ENCODE measurements at regions not wholly inside any gene's neighbourhood (a gene's known extent, or its start where the extent isn't known, plus 50 kb on each side); places are given as distances from the start of the nearest gene placed in this dataset.
"Not testable (repeated sequence)": the region's sequence is repeated elsewhere in the genome, so short reads cannot be mapped to it uniquely, and the experiment has no call there.

- no peak for DNase-seq (ENCODE audit: low read depth, low spot score)
- in situ Hi-C loops (cut with HindIII; ENCODE audit: low pct_unique_long_range_greater_than_20kb, low sequenced_read_pairs) = no loop called here
These were observed 796.2 kb upstream of the EPHA7 start for GRCh38 chr6:94215552-94215951.

GRCh38 chr6:94213226-94213625 is 793.9 kb upstream of the EPHA7 start:
- DNase-seq (ENCODE audit: low read depth, low spot score) = no peak
- in situ Hi-C loops (cut with HindIII; ENCODE audit: low pct_unique_long_range_greater_than_20kb, low sequenced_read_pairs) = no loop called here

GRCh38 chr6:94196891-94197290 is 777.5 kb upstream of the EPHA7 start:
- DNase-seq (ENCODE audit: low read depth, low spot score) = no peak
- in situ Hi-C loops (cut with HindIII; ENCODE audit: low pct_unique_long_range_greater_than_20kb, low sequenced_read_pairs) = no loop called here

GRCh38 chr6:94190030-94190429 is 770.7 kb upstream of the EPHA7 start:
- in situ Hi-C loops (cut with HindIII; ENCODE audit: low pct_unique_long_range_greater_than_20kb, low sequenced_read_pairs) = no loop called here
- no peak for DNase-seq (ENCODE audit: low read depth, low spot score)

GRCh38 chr6:94184666-94185464 is 765.5 kb upstream of the EPHA7 start:
- in situ Hi-C loops (cut with HindIII; ENCODE audit: low pct_unique_long_range_greater_than_20kb, low sequenced_read_pairs) = no loop called here
- DNase-seq (ENCODE audit: low read depth, low spot score) = no peak

GRCh38 chr6:94177429-94177828 is 758.1 kb upstream of the EPHA7 start:
- no peak for DNase-seq (ENCODE audit: low read depth, low spot score)
- in situ Hi-C loops (cut with HindIII; ENCODE audit: low pct_unique_long_range_greater_than_20kb, low sequenced_read_pairs) = no loop called here

- in situ Hi-C loops (cut with HindIII; ENCODE audit: low pct_unique_long_range_greater_than_20kb, low sequenced_read_pairs) = no loop called here
- DNase-seq (ENCODE audit: low read depth, low spot score) = no peak
These were observed 756.1 kb upstream of the EPHA7 start for GRCh38 chr6:94175465-94175864.

- in situ Hi-C loops (cut with HindIII; ENCODE audit: low pct_unique_long_range_greater_than_20kb, low sequenced_read_pairs) = no loop called here
- no peak for DNase-seq (ENCODE audit: low read depth, low spot score)
These were observed 744.5 kb upstream of the EPHA7 start for GRCh38 chr6:94163877-94164276.

- in situ Hi-C loops (cut with HindIII; ENCODE audit: low pct_unique_long_range_greater_than_20kb, low sequenced_read_pairs) = no loop called here
- DNase-seq (ENCODE audit: low read depth, low spot score) = no peak
These were observed 731.5 kb upstream of the EPHA7 start for GRCh38 chr6:94150886-94151285.

- in situ Hi-C loops (cut with HindIII; ENCODE audit: low pct_unique_long_range_greater_than_20kb, low sequenced_read_pairs) = no loop called here
- DNase-seq (ENCODE audit: low read depth, low spot score) = no peak
These were observed 725.4 kb upstream of the EPHA7 start for GRCh38 chr6:94144807-94145206.

GRCh38 chr6:94137178-94137577 is 717.8 kb upstream of the EPHA7 start:
- in situ Hi-C loops (cut with HindIII; ENCODE audit: low pct_unique_long_range_greater_than_20kb, low sequenced_read_pairs); DNase-seq (ENCODE audit: low read depth, low spot score): not testable (repeated sequence)

GRCh38 chr6:94133106-94133505 is 713.7 kb upstream of the EPHA7 start:
- DNase-seq (ENCODE audit: low read depth, low spot score) = no peak
- in situ Hi-C loops (cut with HindIII; ENCODE audit: low pct_unique_long_range_greater_than_20kb, low sequenced_read_pairs) = no loop called here

- no peak for DNase-seq (ENCODE audit: low read depth, low spot score)
- in situ Hi-C loops (cut with HindIII; ENCODE audit: low pct_unique_long_range_greater_than_20kb, low sequenced_read_pairs) = no loop called here
These were observed 711.9 kb upstream of the EPHA7 start for GRCh38 chr6:94131271-94131670.

GRCh38 chr6:94130478-94130877 is 711.1 kb upstream of the EPHA7 start:
- no peak for DNase-seq (ENCODE audit: low read depth, low spot score)
- in situ Hi-C loops (cut with HindIII; ENCODE audit: low pct_unique_long_range_greater_than_20kb, low sequenced_read_pairs) = no loop called here

GRCh38 chr6:94129926-94130325 is 710.6 kb upstream of the EPHA7 start:
- in situ Hi-C loops (cut with HindIII; ENCODE audit: low pct_unique_long_range_greater_than_20kb, low sequenced_read_pairs) = no loop called here

GRCh38 chr6:94127716-94128115 is 708.4 kb upstream of the EPHA7 start:
- in situ Hi-C loops (cut with HindIII; ENCODE audit: low pct_unique_long_range_greater_than_20kb, low sequenced_read_pairs) = no loop called here
- DNase-seq (ENCODE audit: low read depth, low spot score) = no peak

More at GRCh38 chr6:94129926-94130325, 710.6 kb upstream of the EPHA7 start:
- no peak for DNase-seq (ENCODE audit: low read depth, low spot score)

GRCh38 chr6:94124333-94124732 is 705.0 kb upstream of the EPHA7 start:
- DNase-seq (ENCODE audit: low read depth, low spot score) = no peak
- in situ Hi-C loops (cut with HindIII; ENCODE audit: low pct_unique_long_range_greater_than_20kb, low sequenced_read_pairs) = no loop called here

- in situ Hi-C loops (cut with HindIII; ENCODE audit: low pct_unique_long_range_greater_than_20kb, low sequenced_read_pairs) = no loop called here
- DNase-seq (ENCODE audit: low read depth, low spot score) = no peak
These were observed 701.7 kb upstream of the EPHA7 start for GRCh38 chr6:94121094-94121493.

- no peak for DNase-seq (ENCODE audit: low read depth, low spot score)
- in situ Hi-C loops (cut with HindIII; ENCODE audit: low pct_unique_long_range_greater_than_20kb, low sequenced_read_pairs) = no loop called here
These were observed 679.7 kb upstream of the EPHA7 start for GRCh38 chr6:94099072-94099471.

GRCh38 chr6:94095961-94096360 is 676.6 kb upstream of the EPHA7 start:
- in situ Hi-C loops (cut with HindIII; ENCODE audit: low pct_unique_long_range_greater_than_20kb, low sequenced_read_pairs) = no loop called here
- DNase-seq (ENCODE audit: low read depth, low spot score) = no peak
